Muscle layer of duodenum (tissue), 2 donors: ENCODE measurements at regions not wholly inside any gene's neighbourhood (a gene's known extent, or its start where the extent isn't known, plus 50 kb on each side); places are given as distances from the start of the nearest gene placed in this dataset.
"Not testable (repeated sequence)": the region's sequence is repeated elsewhere in the genome, so short reads cannot be mapped to it uniquely, and the experiment has no call there.

ENCODE experiments used
- H3K27ac ChIP-seq: one replicate; pipeline ENCODE4 v1.7.0; 2013; ENCODE audit warnings: mild to moderate bottlenecking, low read length
- H3K27me3 ChIP-seq: one replicate; pipeline ENCODE4 v1.7.0; 2013; ENCODE audit warnings: low read depth, mild to moderate bottlenecking, control low read depth, low read length
- H3K36me3 ChIP-seq, 2 donors: one replicate each; pipeline ENCODE4 v1.7.0; 2013; ENCODE audit warnings: low read length in 2 of 2, control low read depth in 1 of 2, mild to moderate bottlenecking in 1 of 2; ENCODE audit not compliant: insufficient read depth in 2 of 2, control insufficient read depth in 1 of 2
- H3K4me1 ChIP-seq, 2 donors: one replicate each; pipeline ENCODE4 v1.7.0; 2013; ENCODE audit warnings: low read length in 2 of 2, mild to moderate bottlenecking in 2 of 2, control low read depth in 1 of 2, moderate library complexity in 1 of 2; ENCODE audit not compliant: insufficient read depth in 2 of 2, control insufficient read depth in 1 of 2
- H3K4me3 ChIP-seq, 2 donors: one replicate each; pipeline ENCODE4 v1.7.0; 2013; ENCODE audit warnings: low read length in 2 of 2, low read depth in 1 of 2, mild to moderate bottlenecking in 1 of 2
- H3K9me3 ChIP-seq, 2 donors: one replicate each; pipeline ENCODE4 v1.7.0; 2013; ENCODE audit warnings: low read length in 2 of 2, control low read depth in 1 of 2, mild to moderate bottlenecking in 1 of 2; ENCODE audit not compliant: control insufficient read depth in 1 of 2
- donor health status: healthy.

DNA sequence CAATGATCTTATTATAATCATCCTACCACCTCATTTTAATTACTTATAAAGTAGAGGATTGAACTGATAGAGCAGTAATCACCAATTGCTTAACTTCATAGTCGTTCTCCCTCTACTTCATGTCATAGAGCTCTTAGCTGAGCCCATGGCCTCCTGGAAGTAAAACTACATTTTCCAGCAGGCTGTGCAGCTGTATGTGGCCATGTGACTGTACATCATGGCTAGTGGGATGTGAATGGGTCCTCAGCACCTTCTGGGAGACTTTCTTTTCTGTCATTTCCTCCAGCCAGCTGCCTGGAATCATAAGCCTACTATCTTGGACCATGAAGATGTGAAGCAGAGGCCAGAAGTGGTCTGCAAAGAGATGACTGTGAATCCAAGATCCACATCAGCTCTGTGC, 128.7 kb upstream of the SKOR2 start:
- Histone ChIP-seq H3K27ac (no peak overlapping the region), H3K4me1 (no peaks in the 10 kb centered on the region), H3K4me3 (no peak overlapping the region), H3K36me3 (no peaks in the 10 kb centered on the region), H3K27me3 (no peaks in the 10 kb centered on the region), H3K9me3 (no peaks in the 10 kb centered on the region)

DNA sequence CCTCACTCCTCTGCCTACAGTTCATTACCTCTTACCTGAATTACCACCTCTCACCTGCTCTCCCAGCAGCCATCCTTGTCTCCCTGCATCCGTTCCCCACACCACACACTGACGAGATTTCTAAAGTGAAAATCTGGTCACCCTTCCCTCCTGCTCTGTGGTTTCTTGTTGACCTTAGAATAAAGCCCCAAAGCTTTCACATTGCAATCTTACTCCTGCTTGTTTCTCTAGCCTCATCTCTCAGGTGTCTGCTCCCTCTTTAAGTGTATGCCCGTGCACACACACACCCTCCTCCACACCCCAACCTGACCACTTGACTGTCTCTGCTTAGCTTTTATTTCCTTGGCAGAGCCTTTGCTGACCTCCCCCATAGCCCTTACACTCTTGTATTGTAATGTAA, 122.0 kb upstream of the SKOR2 start:
- H3K27ac ChIP-seq: no peak overlapping the region
- no peaks in the 10 kb centered on the region for H3K27me3 ChIP-seq
- no peak overlapping the region for H3K4me3 ChIP-seq
- H3K9me3 ChIP-seq: no peaks in the 10 kb centered on the region
- no peaks in the 10 kb centered on the region for H3K4me1 ChIP-seq
- H3K36me3 ChIP-seq: no peaks in the 10 kb centered on the region

DNA sequence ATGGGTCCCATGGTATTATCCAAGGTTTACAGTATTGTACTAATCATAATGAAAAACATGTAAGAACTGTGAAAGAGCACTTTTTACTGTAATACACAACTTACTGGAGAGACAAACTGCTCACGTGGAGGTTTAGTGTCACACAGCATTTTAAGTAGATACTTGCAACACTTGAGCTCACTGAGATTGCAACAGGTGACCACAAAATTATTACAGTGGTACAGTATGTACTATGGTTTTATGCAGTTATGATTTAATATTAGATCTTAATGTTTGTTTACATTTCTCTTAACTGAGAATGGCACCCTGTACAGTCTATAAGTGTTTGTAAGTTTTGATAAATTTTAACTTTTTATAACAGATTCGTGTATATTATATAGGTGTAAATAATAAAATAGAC, 118.6 kb upstream of the SKOR2 start:
- Histone ChIP-seq H3K27me3 (no peaks in the 10 kb centered on the region), H3K4me1 (no peaks in the 10 kb centered on the region), H3K9me3 (no peaks in the 10 kb centered on the region), H3K36me3 (no peaks in the 10 kb centered on the region), H3K27ac (no peak overlapping the region), H3K4me3 (no peak overlapping the region)

DNA sequence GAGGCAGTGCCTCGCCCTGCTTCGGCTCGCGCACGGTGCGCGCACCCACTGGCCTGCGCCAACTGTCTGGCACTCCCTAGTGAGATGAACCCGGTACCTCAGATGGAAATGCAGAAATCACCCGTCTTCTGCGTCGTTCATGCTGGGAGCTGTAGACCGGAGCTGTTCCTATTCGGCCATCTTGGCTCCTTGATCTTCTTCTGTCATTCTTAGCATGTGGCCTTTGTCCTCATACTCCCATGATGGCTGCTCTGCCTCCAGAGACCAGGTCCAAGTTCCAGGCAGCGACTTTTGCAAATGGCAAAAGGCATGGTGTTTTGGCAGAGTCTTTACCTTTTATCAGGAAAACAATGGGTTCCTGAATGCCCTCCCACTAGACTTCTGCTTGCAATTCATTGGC, 102.6 kb upstream of the SKOR2 start:
- H3K4me1 ChIP-seq, H3K36me3 ChIP-seq, H3K4me3 ChIP-seq, H3K27me3 ChIP-seq, H3K27ac ChIP-seq, H3K9me3 ChIP-seq: not testable (repeated sequence)

- Histone ChIP-seq H3K9me3 (no peaks in the 10 kb centered on the region), H3K27me3 (no peaks in the 10 kb centered on the region), H3K36me3 (no peaks in the 10 kb centered on the region), H3K4me3 (no peak overlapping the region), H3K4me1 (no peaks in the 10 kb centered on the region), H3K27ac (no peak overlapping the region)
These were observed 94.6 kb upstream of the SKOR2 start for GRCh38 chr18:47346016-47346415.

- Histone ChIP-seq H3K36me3 (no peaks in the 10 kb centered on the region), H3K27ac (no peak overlapping the region), H3K4me1 (no peaks in the 10 kb centered on the region), H3K9me3 (no peaks in the 10 kb centered on the region), H3K4me3 (no peak overlapping the region), H3K27me3 (no peaks in the 10 kb centered on the region)
These were observed 93.8 kb upstream of the SKOR2 start for GRCh38 chr18:47345291-47345690.

- H3K27ac ChIP-seq: no peak overlapping the region
- H3K4me1 ChIP-seq: no peaks in the 10 kb centered on the region
- no peaks in the 10 kb centered on the region for H3K9me3 ChIP-seq
- H3K4me3 ChIP-seq: no peak overlapping the region
- H3K27me3 ChIP-seq: no peaks in the 10 kb centered on the region
- H3K36me3 ChIP-seq: no peaks in the 10 kb centered on the region
These were observed 91.8 kb upstream of the SKOR2 start for GRCh38 chr18:47343291-47343690.

GRCh38 chr18:47342566-47342965, 91.1 kb upstream of the SKOR2 start:
- no peak overlapping the region for H3K4me3 ChIP-seq
- H3K27me3 ChIP-seq: no peaks in the 10 kb centered on the region
- H3K9me3 ChIP-seq: no peaks in the 10 kb centered on the region
- H3K27ac ChIP-seq: no peak overlapping the region
- H3K36me3 ChIP-seq: no peaks in the 10 kb centered on the region
- no peaks in the 10 kb centered on the region for H3K4me1 ChIP-seq

- Histone ChIP-seq H3K27me3 (no peaks in the 10 kb centered on the region), H3K4me1 (no peaks in the 10 kb centered on the region), H3K27ac (no peak overlapping the region), H3K4me3 (no peak overlapping the region), H3K36me3 (no peaks in the 10 kb centered on the region), H3K9me3 (no peaks in the 10 kb centered on the region)
These were observed 90.2 kb upstream of the SKOR2 start for GRCh38 chr18:47341678-47342077.

DNA sequence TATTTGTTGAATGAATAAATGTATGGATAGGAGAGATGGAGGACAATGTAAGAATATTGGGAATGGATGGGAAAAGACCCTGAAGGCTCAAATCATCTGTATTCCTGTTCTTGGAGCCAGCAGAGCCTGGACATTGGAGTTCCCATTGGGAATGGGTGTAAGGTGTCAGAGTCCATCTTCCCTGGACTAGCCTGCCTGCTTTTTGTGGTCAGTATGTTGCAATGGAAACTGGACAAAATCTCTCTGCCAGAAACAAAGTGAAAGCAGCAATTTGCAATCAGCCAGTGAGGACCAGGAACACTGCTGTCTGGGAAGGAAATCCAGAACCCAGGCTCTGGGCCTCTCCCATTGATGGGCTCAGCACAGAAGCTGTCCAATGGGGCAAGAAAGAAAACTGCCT, 83.5 kb upstream of the SKOR2 start:
- Histone ChIP-seq H3K9me3 (no peaks in the 10 kb centered on the region), H3K36me3 (no peaks in the 10 kb centered on the region), H3K27ac (no peak overlapping the region), H3K4me1 (no peaks in the 10 kb centered on the region), H3K4me3 (no peak overlapping the region), H3K27me3 (no peaks in the 10 kb centered on the region)

GRCh38 chr18:47333926-47334635, 82.6 kb upstream of the SKOR2 start:
- Histone ChIP-seq H3K4me1 (no peaks in the 10 kb centered on the region), H3K4me3 (no peak overlapping the region), H3K27ac (no peak overlapping the region), H3K27me3 (no peaks in the 10 kb centered on the region), H3K9me3 (no peaks in the 10 kb centered on the region), H3K36me3 (no peaks in the 10 kb centered on the region)

GRCh38 chr18:47331641-47332040, 80.2 kb upstream of the SKOR2 start:
- Histone ChIP-seq H3K4me3 (no peak overlapping the region), H3K9me3 (no peaks in the 10 kb centered on the region), H3K4me1 (no peaks in the 10 kb centered on the region), H3K27me3 (no peaks in the 10 kb centered on the region), H3K27ac (no peak overlapping the region), H3K36me3 (no peaks in the 10 kb centered on the region)
